H1 (cell line): ENCODE measurements at regions not wholly inside any gene's neighbourhood (a gene's known extent, or its start where the extent isn't known, plus 50 kb on each side); places are given as distances from the start of the nearest gene placed in this dataset.

Experiments used
- CTCF ChIA-PET: fragments of 300-600 bp; sonication (Branson Sonifier 250); formaldehyde crosslinking; loops from one replicate; lab custom pipeline; 2021; ENCODE audit not compliant: partially characterized antibody; lab: Charles Lee
- POLR2A ChIA-PET: fragments of 300-600 bp; sonication (Branson Sonifier 250); formaldehyde crosslinking; loops from one replicate; lab custom pipeline; 2021; ENCODE audit warnings: inconsistent platforms; ENCODE audit not compliant: partially characterized antibody; lab: Charles Lee
- DNase-seq, 2 experiments: peaks; one replicate each; pipeline versions ENCODE4 v3.0.0 to v3.0.0-alpha.2; 2010 to 2022; ENCODE audit warnings: low spot score in 2 of 2, low read depth in 1 of 2, mixed read lengths in 1 of 2
- FAIRE-seq: peaks from 2 replicates; lab custom pipeline; 2011; peaks lifted over from hg19 to GRCh38; lab: Jason Lieb, UNC
- H2AFZ ChIP-seq: 2 replicates; pipeline ENCODE4 v1.8.1; 2012; ENCODE audit warnings: low read length, inconsistent platforms
- H2AK5ac ChIP-seq: 2 replicates; pipeline ENCODE4 v1.6.1; 2013; ENCODE audit warnings: low read depth, low read length
- H2BK120ac ChIP-seq: replicated peaks from 2 replicates; pipeline ENCODE3; 2013; ENCODE audit warnings: low read depth, low read length, inconsistent platforms
- H2BK12ac ChIP-seq: 2 replicates; pipeline ENCODE4 v1.6.1; 2013; ENCODE audit warnings: low read depth, low read length
- H2BK15ac ChIP-seq: 2 replicates; pipeline ENCODE4 v1.6.1; 2013; ENCODE audit warnings: low read length
- H2BK20ac ChIP-seq: 2 replicates; pipeline ENCODE4 v1.6.1; 2013; ENCODE audit warnings: low read length
- H2BK5ac ChIP-seq: 2 replicates; pipeline ENCODE4 v1.6.1; 2013; ENCODE audit warnings: low read depth, low read length
- H3K14ac ChIP-seq: 2 replicates; pipeline ENCODE4 v1.6.1; 2013; ENCODE audit warnings: inconsistent platforms; ENCODE audit not compliant: insufficient read length
- H3K18ac ChIP-seq: 2 replicates; pipeline ENCODE4 v1.6.1; 2013; ENCODE audit warnings: low read length; ENCODE audit errors: extremely low read depth
- H3K23ac ChIP-seq: 2 replicates; pipeline ENCODE4 v1.6.1; 2013; ENCODE audit warnings: inconsistent platforms; ENCODE audit not compliant: insufficient read length
- H3K23me2 ChIP-seq: 2 replicates; pipeline ENCODE4 v1.6.1; 2013; ENCODE audit warnings: low read depth, low read length
- H3K27ac ChIP-seq: 2 replicates; pipeline ENCODE4 v1.6.1; 2011; ENCODE audit warnings: low read depth, low read length, inconsistent platforms
- H3K27me3 ChIP-seq, 4 experiments: replicated peaks in 1 of 4; 1 replicate in 1 of 4; 2 replicates in 3 of 4; pipeline versions ENCODE4 v1.6.1 to v1.8.1; 2011 to 2013; ENCODE audit warnings: low read length in 3 of 4, mild to moderate bottlenecking in 3 of 4, inconsistent platforms in 2 of 4, mixed read lengths in 2 of 4, moderate library complexity in 1 of 4; ENCODE audit not compliant: control insufficient read depth in 3 of 4, insufficient read depth in 3 of 4; ENCODE audit errors: extremely low read depth in 1 of 4
- H3K36me3 ChIP-seq, 4 experiments: 2 replicates each; pipeline versions ENCODE4 v1.6.1 to v1.8.1; 2011 to 2013; ENCODE audit warnings: mild to moderate bottlenecking in 4 of 4, low read length in 3 of 4, moderate library complexity in 2 of 4, control low read depth in 1 of 4, inconsistent platforms in 1 of 4; ENCODE audit not compliant: insufficient read depth in 4 of 4, control insufficient read depth in 2 of 4
- H3K4ac ChIP-seq: replicated peaks from 2 replicates; pipeline ENCODE3; 2013; ENCODE audit warnings: low read length, low read depth, mixed read lengths, inconsistent platforms; ENCODE audit not compliant: insufficient read length
- H3K4me1 ChIP-seq, 4 experiments: replicated peaks in 1 of 4; 1 replicate in 1 of 4; 2 replicates in 3 of 4; pipeline versions ENCODE4 v1.6.1 to v1.8.1; 2011 to 2013; ENCODE audit warnings: low read length in 3 of 4, inconsistent platforms in 2 of 4, mixed read lengths in 1 of 4; ENCODE audit not compliant: insufficient read depth in 4 of 4, control insufficient read depth in 3 of 4
- H3K4me2 ChIP-seq, 2 experiments: 2 replicates each; pipeline versions ENCODE4 v1.6.1 to v1.8.1; 2011 to 2013; ENCODE audit warnings: low read depth in 2 of 2, low read length in 2 of 2, control low read depth in 1 of 2, inconsistent platforms in 1 of 2, mild to moderate bottlenecking in 1 of 2; ENCODE audit not compliant: insufficient read depth in 1 of 2
- H3K4me3 ChIP-seq, 4 experiments: fragments of 200-600, 300-600 bp in 1 of 4; sonication (generic), shearing (Covaris generic), sonication (Bioruptor Twin) in 1 of 4; 2 replicates each; pipeline versions ENCODE4 v1.5.1 to v1.8.1; 2011 to 2016; ENCODE audit warnings: low read length in 4 of 4, low read depth in 3 of 4, control low read depth in 2 of 4, inconsistent platforms in 2 of 4, mild to moderate bottlenecking in 2 of 4, mixed read lengths in 1 of 4, moderate library complexity in 1 of 4; ENCODE audit not compliant: insufficient read depth in 2 of 4; ENCODE audit errors: extremely low read depth in 1 of 4
- H3K56ac ChIP-seq: replicated peaks from 2 replicates; pipeline ENCODE3; 2013; ENCODE audit warnings: low read depth, mild to moderate bottlenecking, mixed read lengths, low read length, inconsistent platforms; ENCODE audit not compliant: insufficient read length
- H3K79me1 ChIP-seq: 2 replicates; pipeline ENCODE4 v1.6.1; 2013; ENCODE audit warnings: low read depth, low read length, control low read depth
- H3K79me2 ChIP-seq, 2 experiments: 2 replicates each; pipeline versions ENCODE4 v1.6.1 to v1.8.1; 2012 to 2013; ENCODE audit warnings: low read length in 2 of 2, mild to moderate bottlenecking in 2 of 2, inconsistent platforms in 1 of 2; ENCODE audit not compliant: insufficient read depth in 2 of 2, control insufficient read depth in 1 of 2
- H3K9ac ChIP-seq, 4 experiments: replicated peaks in 1 of 4; 1 replicate in 1 of 4; 2 replicates in 3 of 4; pipeline versions ENCODE4 v1.6.1 to v1.8.1; 2011 to 2013; ENCODE audit warnings: low read depth in 3 of 4, low read length in 3 of 4, control low read depth in 2 of 4, mild to moderate bottlenecking in 2 of 4, moderate library complexity in 2 of 4, inconsistent platforms in 1 of 4; ENCODE audit errors: extremely low read depth in 1 of 4
- H3K9me3 ChIP-seq, 2 experiments: 2 replicates each; pipeline versions ENCODE4 v1.6.1 to v1.8.1; 2012 to 2013; ENCODE audit warnings: mild to moderate bottlenecking in 2 of 2, moderate library complexity in 2 of 2, control low read depth in 1 of 2, inconsistent platforms in 1 of 2, low read depth in 1 of 2, low read length in 1 of 2, mixed read lengths in 1 of 2; ENCODE audit not compliant: insufficient read depth in 2 of 2
- H4K20me1 ChIP-seq, 2 experiments: replicated peaks in 1 of 2; 2 replicates each; pipeline versions ENCODE3 to v1.8.1; 2011 to 2013; ENCODE audit warnings: inconsistent platforms in 2 of 2, low read length in 2 of 2, mild to moderate bottlenecking in 1 of 2; ENCODE audit not compliant: insufficient read depth in 2 of 2, control insufficient read depth in 1 of 2
- H4K5ac ChIP-seq: 2 replicates; pipeline ENCODE4 v1.6.1; 2013; ENCODE audit warnings: low read length, low read depth, mixed read lengths, inconsistent platforms; ENCODE audit not compliant: insufficient read length
- H4K8ac ChIP-seq: 2 replicates; pipeline ENCODE4 v1.8.0; 2013; ENCODE audit warnings: mild to moderate bottlenecking, moderate library complexity, low read length, inconsistent platforms; ENCODE audit not compliant: insufficient read depth; ENCODE audit errors: extremely low read depth
- H4K91ac ChIP-seq: replicated peaks from 2 replicates; pipeline ENCODE3; 2013; ENCODE audit warnings: low read length, mixed read lengths, inconsistent platforms; ENCODE audit not compliant: insufficient read length
- BRCA1 ChIP-seq: IDR thresholded peaks from 2 replicates; pipeline ENCODE4 v1.6.1; 2012; ENCODE audit warnings: low read depth, low read length, improper control_type of control experiment
- CBX8 ChIP-seq: fragments of 300-800, 300-1000 bp; sonication (generic); IDR thresholded peaks from 2 replicates; pipeline ENCODE4 v1.7.1; 2016; ENCODE audit warnings: low read depth, low read length, borderline replicate concordance
- CTBP2 ChIP-seq: IDR thresholded peaks from 2 replicates; pipeline ENCODE4 v1.7.0; 2011; ENCODE audit warnings: borderline replicate concordance, mild to moderate bottlenecking, moderate library complexity, mixed read lengths, low read length; ENCODE audit not compliant: insufficient read depth, insufficient read length
- EZH2 ChIP-seq: fragments of 200-600 bp; sonication (generic); IDR thresholded peaks from 2 replicates; pipeline ENCODE4 v1.7.1; 2012; ENCODE audit warnings: low read depth, mild to moderate bottlenecking, moderate library complexity, low read length, inconsistent platforms; ENCODE audit not compliant: severe bottlenecking
- GABPA ChIP-seq: IDR thresholded peaks from 2 replicates; pipeline ENCODE4 v1.6.1; 2011; ENCODE audit warnings: mild to moderate bottlenecking, low read length, moderate library complexity, borderline replicate concordance; ENCODE audit not compliant: insufficient read depth
- HDAC2 ChIP-seq, 2 experiments: fragments of 300-600 bp in 1 of 2; sonication (generic) in 1 of 2; IDR thresholded peaks; 2 replicates each; pipeline ENCODE4 v1.6.1; 2011 to 2012; ENCODE audit warnings: low read depth in 2 of 2, low read length in 2 of 2, mild to moderate bottlenecking in 2 of 2, moderate library complexity in 2 of 2, borderline replicate concordance in 1 of 2, inconsistent platforms in 1 of 2
- JUN ChIP-seq: IDR thresholded peaks from 2 replicates; pipeline ENCODE4 v1.6.1; 2011; ENCODE audit warnings: low read depth, mild to moderate bottlenecking, improper control_type of control experiment, low read length
- KDM4A ChIP-seq: IDR thresholded peaks from one replicate; pipeline ENCODE4 v1.7.1; 2012; ENCODE audit warnings: low read depth, mild to moderate bottlenecking, moderate library complexity, low read length, inconsistent platforms; ENCODE audit not compliant: severe bottlenecking
- POLR2AphosphoS5 ChIP-seq: IDR thresholded peaks from 2 replicates; pipeline ENCODE4 v1.6.1; 2011; ENCODE audit warnings: low read depth, low read length
- RFX5 ChIP-seq: IDR thresholded peaks from 2 replicates; pipeline ENCODE4 v1.6.1; 2011; ENCODE audit warnings: low read depth, low read length, improper control_type of control experiment, borderline replicate concordance
- SAP30 ChIP-seq: fragments of 300-600 bp; sonication (generic); IDR thresholded peaks from 2 replicates; pipeline ENCODE4 v1.7.1; 2012; ENCODE audit warnings: low read length, moderate library complexity, mild to moderate bottlenecking, inconsistent platforms; ENCODE audit not compliant: insufficient read depth, insufficient replicate concordance
- SIRT6 ChIP-seq: IDR thresholded peaks from one replicate; pipeline ENCODE4 v1.7.1; 2012; ENCODE audit warnings: low read length, inconsistent platforms
- SP1 ChIP-seq: IDR thresholded peaks from 2 replicates; pipeline ENCODE4 v1.6.1; 2011; ENCODE audit warnings: low read depth, low read length
- SP2 ChIP-seq: IDR thresholded peaks from 2 replicates; pipeline ENCODE4 v1.6.1; 2012; ENCODE audit warnings: mild to moderate bottlenecking, low read length, inconsistent platforms
- SP4 ChIP-seq: IDR thresholded peaks from 2 replicates; pipeline ENCODE4 v1.6.1; 2012; ENCODE audit warnings: low read length, inconsistent platforms
- TEAD4 ChIP-seq: IDR thresholded peaks from 2 replicates; pipeline ENCODE4 v1.6.1; 2012; ENCODE audit warnings: low read depth, low read length, inconsistent platforms, mixed read lengths

- Histone ChIP-seq H4K5ac (no peak overlapping the region), H3K27me3 (no peaks in the 10 kb centered on the region), H3K4me2 (no peak overlapping the region), H3K18ac (no peak overlapping the region), H2BK12ac (no peak overlapping the region), H4K91ac (no peak overlapping the region), H3K4ac (no peak overlapping the region), H2BK120ac (no peak overlapping the region), H3K36me3 (no peaks in the 10 kb centered on the region), H4K8ac (no peak overlapping the region), H3K9me3 (no peaks in the 10 kb centered on the region), H2BK5ac (no peak overlapping the region), H3K9ac (no peak overlapping the region), H2BK20ac (no peak overlapping the region), H3K79me1 (no peaks in the 10 kb centered on the region), H3K4me1 (no peaks in the 10 kb centered on the region), H2AFZ (no peak overlapping the region), H3K79me2 (no peaks in the 10 kb centered on the region), H2AK5ac (no peak overlapping the region), H4K20me1 (no peaks in the 10 kb centered on the region), H3K23ac (no peak overlapping the region), H2BK15ac (no peak overlapping the region), H3K4me3 (no peak overlapping the region), H3K23me2 (no peaks in the 10 kb centered on the region), H3K56ac (no peak overlapping the region), H3K14ac (no peak overlapping the region), H3K27ac (no peak overlapping the region)
- FAIRE-seq (no peak), DNase-seq (no peak)
- POLR2A ChIA-PET, result no interaction called here
- TF ChIP-seq SAP30 (no peak), CBX8 (no peak), GABPA (no peak), SIRT6 (no peak), EZH2 (no peak), HDAC2 (IDR thresholded peaks at IDR 0.05; ENCODE audit: borderline replicate concordance in 1 of 2, low read depth in 2 of 2, low read length in 2 of 2) (no peak), JUN (no peak), POLR2AphosphoS5 (no peak), KDM4A (no peak), BRCA1 (no peak), TEAD4 (no peak), RFX5 (no peak), CTBP2 (no peak), SP1 (no peak), SP4 (no peak), SP2 (no peak)
- CTCF ChIA-PET, result no interaction called here
These were observed 153.0 kb upstream of the CNTN4 start for GRCh38 chr3:1945698-1946097.
